NCI-H1694 (cell line): ENCODE measurements at regions not wholly inside any gene's neighbourhood (a gene's known extent, or its start where the extent isn't known, plus 50 kb on each side); places are given as distances from the start of the nearest gene placed in this dataset.
"Not testable (repeated sequence)": the region's sequence is repeated elsewhere in the genome, so short reads cannot be mapped to it uniquely, and the experiment has no call there.

Source experiments
- DNase-seq: peaks from one replicate; lab custom pipeline; 2025; lab: John Stamatoyannopoulos, UW

- no peak for DNase-seq
Measured at GRCh38 chr2:150371044-150371818, 116.2 kb downstream of the RND3 start.

DNA sequence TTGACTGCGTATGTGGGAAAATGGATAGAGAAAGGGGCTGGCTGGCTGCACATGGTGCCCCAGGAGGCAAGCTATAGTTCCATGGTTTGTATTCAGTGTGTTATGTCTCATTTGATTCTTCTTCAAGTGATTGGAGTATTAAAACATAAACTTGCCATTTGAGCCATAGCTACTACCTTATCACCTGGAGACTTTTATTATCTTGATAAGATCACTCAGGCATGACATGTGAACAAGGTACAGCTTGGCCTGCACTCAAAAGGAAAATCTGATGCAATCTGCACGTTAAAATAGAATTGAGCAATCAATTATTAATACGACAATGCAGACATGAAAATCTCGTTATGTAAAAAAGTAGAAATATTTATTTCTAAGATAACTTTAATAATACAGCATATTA, 116.9 kb downstream of the RND3 start:
- DNase-seq: no peak

DNA sequence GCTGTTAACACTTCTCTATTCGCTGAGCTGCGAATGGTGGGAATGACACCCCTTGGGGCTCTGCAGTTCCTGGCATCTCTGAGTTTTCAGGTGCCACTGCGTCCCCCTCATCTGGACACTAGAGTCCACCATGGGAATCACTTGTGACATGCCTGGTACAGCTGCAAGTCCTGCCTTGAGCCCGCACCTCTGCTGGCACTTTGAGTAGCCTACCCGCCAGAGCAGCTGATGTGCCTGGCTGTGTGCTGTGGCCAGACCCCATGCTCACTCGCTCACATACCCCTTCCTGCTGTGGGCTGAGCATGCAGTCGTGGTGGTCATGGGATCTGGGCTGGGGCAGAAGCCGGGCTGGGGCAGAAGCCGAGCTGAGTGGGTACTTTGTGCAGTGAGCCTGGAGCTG, 117.6 kb downstream of the RND3 start:
- DNase-seq: no peak

DNA sequence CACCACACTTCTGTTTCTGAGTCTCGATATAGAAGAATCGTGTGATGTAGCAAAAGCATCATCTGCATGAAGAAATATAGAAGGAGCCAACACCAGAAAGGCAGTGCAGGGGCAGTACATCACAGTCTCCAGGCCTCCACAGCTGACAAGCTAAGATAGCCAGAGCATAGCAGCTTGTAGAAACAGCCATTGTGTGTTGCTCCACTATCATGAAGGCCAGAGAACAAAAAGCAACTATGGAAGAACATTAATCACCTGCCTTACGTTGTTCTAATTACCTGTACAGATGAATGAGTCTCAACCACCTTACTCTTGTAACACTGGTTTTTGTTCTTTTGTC, 129.0 kb downstream of the RND3 start:
- DNase-seq: no peak

DNA sequence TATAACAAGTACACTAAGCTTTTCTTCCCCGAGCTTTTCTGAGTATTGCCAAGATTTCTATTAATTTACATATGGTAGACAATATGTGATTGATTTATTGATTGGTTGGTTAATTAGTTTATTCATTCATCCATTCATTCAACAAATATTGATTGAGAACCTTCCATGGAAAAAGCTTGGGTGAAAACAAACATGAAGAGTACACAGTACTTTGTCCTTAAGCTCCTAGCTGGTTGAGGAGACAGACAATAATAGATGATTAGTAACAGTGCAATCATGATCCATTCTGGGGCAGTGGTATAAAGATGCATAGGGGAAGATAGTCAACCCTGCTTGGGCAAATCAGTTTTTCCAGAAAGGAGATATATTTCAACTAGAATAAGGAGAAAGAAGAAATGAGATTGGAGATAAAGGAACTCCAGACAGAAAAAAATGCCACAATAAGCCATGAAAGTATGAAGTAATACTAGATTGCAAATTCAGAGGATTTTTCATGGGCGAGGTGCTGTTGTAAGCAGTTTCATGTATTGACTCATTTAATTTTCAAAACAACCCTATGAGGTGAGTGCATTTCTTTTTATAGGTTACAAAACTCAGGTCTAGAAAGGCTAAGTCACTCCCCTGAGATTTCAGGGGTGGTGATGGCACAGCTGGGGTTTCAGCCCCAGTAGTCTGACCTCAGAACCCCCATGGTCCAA, 129.5 kb downstream of the RND3 start:
- DNase-seq: no peak

GRCh38 chr2:150355440-150355839, 132.0 kb downstream of the RND3 start:
- DNase-seq: no peak

DNA sequence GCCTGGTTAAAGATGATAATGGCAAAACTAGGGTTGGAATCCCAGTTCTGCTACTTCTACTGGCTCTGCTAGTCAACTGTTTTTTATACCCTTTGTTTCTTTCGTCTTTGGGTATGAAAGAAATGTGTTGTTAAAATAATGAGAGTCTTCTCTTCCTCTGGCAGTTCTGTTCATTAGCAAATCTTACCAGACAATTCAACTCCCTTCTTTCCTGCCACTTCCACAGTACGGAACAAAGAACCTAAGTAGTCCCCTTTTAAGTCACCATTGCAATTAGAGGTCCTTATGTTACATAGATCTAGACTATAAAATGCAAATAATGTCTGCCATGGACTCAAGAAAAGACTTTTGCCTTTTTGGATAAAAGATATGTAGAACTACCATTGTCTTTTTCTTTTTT, 134.1 kb downstream of the RND3 start:
- no peak for DNase-seq

DNA sequence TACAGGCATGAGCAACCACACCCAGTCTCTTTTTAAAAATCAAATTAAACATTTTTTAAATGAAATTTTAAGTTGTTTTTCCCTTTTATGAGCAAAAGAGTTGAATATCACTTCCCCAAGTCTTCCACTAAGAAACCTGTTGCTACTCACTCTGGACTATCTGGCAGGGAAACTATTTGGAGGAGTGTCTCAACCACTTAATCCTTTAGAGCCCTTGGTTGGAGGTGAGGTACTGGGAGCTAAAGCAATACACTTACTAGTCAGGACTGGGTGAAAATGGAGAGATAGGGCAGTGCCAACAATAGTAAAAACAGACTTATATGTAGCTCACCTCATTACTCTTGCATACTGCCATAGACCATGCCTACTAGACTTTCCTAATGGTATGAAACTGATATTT, 135.5 kb downstream of the RND3 start:
- no peak for DNase-seq

DNA sequence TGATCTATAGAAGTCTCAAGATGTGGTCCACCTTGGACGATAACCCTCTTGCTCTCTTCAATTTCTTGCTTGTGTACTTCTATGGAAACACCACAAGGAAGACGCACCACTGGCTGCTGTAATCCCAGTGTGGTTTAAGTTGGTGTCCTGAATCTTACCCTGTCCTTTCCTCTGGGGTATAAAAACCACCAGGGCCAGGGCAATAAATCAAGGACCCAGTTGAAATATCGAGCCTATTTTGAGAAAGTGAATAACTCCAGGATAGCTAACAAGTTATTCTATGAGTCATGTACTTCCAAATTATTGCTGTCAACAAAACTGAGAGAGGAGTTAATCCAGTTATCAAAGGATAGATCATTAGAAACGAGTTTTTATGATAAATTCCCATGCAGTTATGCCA, 137.0 kb downstream of the RND3 start:
- no peak for DNase-seq

DNA sequence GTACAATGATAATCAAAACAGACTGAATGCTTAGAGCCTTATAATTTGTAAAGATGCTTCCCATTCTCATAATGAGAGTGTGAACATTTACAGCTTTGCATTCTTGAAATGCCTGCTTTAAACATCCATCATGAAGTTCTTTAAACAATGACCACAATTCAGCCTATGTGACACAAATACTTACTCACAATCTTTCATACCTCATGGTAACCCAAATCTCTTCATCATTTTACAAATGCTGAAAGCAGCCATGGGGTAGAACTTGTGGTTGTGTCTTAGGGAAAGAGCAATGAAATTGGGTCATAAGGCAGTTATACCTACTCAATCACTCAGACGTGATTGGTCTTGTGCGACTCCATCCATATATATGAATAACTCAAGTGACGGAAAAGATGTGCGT, 140.7 kb downstream of the RND3 start:
- no peak for DNase-seq

DNA sequence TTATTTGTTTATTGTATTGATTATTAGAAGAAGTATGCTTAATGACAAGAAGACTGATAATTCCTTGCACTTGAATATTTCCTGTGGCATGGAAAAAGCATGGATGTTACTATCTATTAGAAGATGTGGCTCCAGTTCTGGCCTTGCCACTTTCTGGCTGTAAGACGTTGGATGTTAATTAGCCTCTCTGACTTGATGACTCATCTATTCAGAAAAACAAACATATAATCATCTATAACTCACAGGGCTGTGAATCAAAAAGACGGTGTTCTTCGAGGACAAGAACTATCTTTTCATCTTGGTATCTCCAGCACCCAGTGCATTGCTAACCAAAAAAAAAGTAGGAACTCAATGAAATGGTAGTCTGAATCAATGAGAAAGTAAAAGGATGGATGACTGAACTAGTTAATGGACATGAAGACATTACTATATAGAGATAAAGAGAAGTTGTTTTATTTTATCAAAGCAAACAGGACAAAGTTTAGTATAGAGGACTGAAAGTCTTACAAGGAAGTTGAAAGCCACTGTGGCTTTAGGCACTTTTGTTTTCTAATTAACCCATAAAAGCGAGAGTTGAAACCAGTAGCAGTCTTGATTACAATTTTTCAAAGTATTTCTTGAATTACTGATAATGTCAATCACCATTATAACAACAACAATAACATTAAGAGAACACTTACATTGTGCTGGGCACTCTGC, 145.3 kb downstream of the RND3 start:
- DNase-seq: no peak

DNA sequence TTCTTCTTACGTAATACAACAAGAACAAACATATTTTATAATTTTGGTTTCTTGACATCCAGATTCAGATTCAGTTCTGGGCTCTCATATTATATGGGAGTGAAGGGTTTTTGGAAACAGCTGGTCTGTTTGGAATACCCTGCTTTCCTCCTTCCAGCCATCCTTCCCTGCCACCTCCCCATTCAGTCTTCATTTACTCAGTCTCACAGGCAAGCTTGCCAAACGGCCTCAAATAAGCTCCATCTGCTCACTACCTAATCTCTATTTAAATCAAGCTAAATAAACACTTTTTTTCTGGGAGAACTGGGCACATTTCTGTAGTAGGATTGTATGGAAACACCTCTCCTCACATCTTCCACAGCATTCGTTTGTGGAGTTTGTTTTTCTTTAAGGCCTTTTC, 147.5 kb downstream of the RND3 start:
- DNase-seq: peak; percentile 73

- no peak for DNase-seq
Measured at GRCh38 chr2:150339282-150339681, 148.2 kb downstream of the RND3 start.

DNA sequence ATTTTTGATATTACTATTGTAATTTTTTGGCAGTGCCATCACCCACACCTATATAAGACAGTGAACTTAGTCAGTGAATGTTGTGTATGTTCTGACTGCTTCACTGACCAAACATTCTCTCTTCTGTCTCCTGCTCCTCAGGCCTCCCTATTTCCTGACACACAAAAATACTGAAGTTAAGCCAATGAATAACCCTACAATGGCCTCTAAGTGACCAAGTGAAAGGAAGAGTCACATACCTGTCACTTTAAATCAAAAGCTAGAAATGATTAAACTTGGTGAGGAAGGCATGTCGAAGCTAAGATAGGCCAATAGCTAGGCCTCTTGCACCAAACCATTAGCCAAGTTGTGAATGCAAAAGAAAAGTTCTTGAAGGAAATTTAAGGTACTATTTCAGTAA, 151.9 kb downstream of the RND3 start:
- DNase-seq: no peak

- DNase-seq: no peak
Measured at GRCh38 chr2:150332383-150332782, 155.1 kb downstream of the RND3 start.

DNA sequence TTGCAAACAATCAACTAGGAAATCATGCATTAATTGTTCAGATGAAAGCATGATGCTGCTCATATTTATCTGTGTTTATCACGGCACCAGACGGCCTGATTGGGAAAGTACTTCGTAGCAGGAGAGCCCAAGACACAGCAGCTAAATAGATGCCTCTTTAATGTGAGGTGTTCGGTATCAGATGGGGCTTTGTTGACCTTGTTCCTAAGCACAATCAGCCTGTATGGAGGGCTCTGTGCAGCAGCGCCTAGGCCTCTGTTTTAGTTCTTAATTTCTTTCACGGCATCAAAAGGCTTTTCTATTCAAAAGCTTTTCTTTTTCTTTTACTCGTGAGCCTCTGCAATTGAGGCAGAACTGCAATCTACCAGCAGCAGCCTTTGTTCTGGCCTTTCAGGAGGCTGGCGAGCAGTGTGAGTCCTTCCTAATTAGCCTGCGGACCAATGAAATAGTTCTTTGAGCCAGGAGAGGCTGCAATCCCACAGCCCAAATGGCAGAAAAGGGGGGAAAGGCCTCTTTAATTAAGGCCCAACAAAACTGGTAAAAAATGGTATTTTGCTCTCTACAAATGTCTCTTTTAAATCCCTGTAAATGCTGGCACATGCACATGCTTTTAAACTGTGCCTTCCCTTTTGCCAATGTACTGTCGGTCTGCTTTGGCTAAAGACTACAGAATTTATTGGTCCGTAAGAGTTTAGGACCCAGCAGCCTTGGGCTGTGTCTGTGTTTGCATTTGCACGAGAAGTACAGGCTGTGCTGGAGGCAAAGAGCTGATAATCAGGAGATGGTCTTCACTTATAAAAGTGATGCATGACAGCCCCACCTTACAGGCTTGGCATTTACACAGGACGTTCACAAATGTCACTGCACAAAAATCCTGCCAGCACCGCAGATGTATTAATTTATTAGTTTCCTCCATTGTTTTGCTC, 159.6 kb downstream of the RND3 start:
- no peak for DNase-seq

GRCh38 chr2:150325656-150326314, 161.7 kb downstream of the RND3 start:
- DNase-seq: no peak

- not testable (repeated sequence) for DNase-seq
Measured at GRCh38 chr2:150323071-150323470, 164.4 kb downstream of the RND3 start.

GRCh38 chr2:150320608-150321007, 166.9 kb downstream of the RND3 start:
- no peak for DNase-seq

- no peak for DNase-seq
Measured at GRCh38 chr2:150319658-150320555, 167.6 kb downstream of the RND3 start.

DNA sequence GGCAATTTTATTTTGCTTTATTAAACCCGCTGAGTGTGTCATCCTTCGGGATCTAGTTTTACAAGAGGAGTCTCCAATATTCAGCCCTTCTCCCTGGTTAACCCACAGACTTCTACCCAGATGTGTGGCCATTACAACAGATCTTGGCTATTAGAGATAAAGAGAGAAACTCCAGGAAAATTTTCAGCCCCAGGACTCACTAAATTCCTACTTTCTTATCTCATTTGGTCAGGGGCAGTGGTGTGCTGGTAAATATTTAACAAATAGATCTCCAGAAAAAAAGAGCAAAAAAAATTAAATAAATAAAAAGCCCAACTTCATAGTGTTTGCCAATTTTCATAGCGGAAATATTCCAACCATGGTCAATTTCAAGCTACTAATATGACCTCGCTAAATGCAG, 168.4 kb downstream of the RND3 start:
- DNase-seq: no peak
